ENCODE measurements at regions not wholly inside any gene's neighbourhood (a gene's known extent, or its start where the extent isn't known, plus 50 kb on each side); places are given as distances from the start of the nearest gene placed in this dataset.

- TF ChIP-seq POLR2AphosphoS5 (IDR thresholded peaks at IDR 0.05; ENCODE audit: low read depth, low read length) (no peak), REST (IDR thresholded peaks at IDR 0.05; ENCODE audit: insufficient read depth in 1 of 2, low read depth in 2 of 2, low read length in 2 of 2) (no peak), TAF1 (IDR thresholded peaks at IDR 0.05; ENCODE audit: borderline replicate concordance, insufficient read depth, low read length) (no peak), SIN3A (IDR thresholded peaks at IDR 0.05; ENCODE audit: borderline replicate concordance, insufficient read depth, low read length) (no peak), FOXP2 (optimal IDR thresholded peaks at IDR 0.05; ENCODE audit: borderline replicate concordance, extremely low read depth, extremely low read length, insufficient read depth) (no peak)
These were observed 552.0 kb upstream of the ST8SIA4 start for GRCh38 chr5:101455048-101455447.
